ENCODE measurements at regions not wholly inside any gene's neighbourhood (a gene's known extent, or its start where the extent isn't known, plus 50 kb on each side); places are given as distances from the start of the nearest gene placed in this dataset.

GRCh38 chr3:26452363-26452762 lies 170.2 kb upstream of the LRRC3B start:
- TF ChIP-seq, protein P1, sequence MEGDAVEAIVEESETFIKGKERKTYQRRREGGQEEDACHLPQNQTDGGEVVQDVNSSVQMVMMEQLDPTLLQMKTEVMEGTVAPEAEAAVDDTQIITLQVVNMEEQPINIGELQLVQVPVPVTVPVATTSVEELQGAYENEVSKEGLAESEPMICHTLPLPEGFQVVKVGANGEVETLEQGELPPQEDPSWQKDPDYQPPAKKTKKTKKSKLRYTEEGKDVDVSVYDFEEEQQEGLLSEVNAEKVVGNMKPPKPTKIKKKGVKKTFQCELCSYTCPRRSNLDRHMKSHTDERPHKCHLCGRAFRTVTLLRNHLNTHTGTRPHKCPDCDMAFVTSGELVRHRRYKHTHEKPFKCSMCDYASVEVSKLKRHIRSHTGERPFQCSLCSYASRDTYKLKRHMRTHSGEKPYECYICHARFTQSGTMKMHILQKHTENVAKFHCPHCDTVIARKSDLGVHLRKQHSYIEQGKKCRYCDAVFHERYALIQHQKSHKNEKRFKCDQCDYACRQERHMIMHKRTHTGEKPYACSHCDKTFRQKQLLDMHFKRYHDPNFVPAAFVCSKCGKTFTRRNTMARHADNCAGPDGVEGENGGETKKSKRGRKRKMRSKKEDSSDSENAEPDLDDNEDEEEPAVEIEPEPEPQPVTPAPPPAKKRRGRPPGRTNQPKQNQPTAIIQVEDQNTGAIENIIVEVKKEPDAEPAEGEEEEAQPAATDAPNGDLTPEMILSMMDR (IDR thresholded peaks at IDR 0.05 in 8 of 11, conservative IDR thresholded peaks at IDR 0.05 in 3 of 11), result no peak
- TF ChIP-seq POLR2AphosphoS5 (IDR thresholded peaks at IDR 0.05) (no peak), POLR2A (IDR thresholded peaks at IDR 0.05) (no peak)

Measured in spleen (tissue), 7 donors.